Right lobe of liver (tissue), 4 donors: ENCODE measurements at regions not wholly inside any gene's neighbourhood (a gene's known extent, or its start where the extent isn't known, plus 50 kb on each side); places are given as distances from the start of the nearest gene placed in this dataset.

Source experiments
- POLR2A ChIP-seq: fragments of 450-650 bp; IDR thresholded peaks from one replicate; pipeline ENCODE4 v1.6.1; 2017; ENCODE audit warnings: antibody characterized with exemption, mild to moderate bottlenecking
- TF ChIP-seq, protein P1 (sequence below), 4 donors: fragments of 200-600 bp in 3 of 4; fragments of 450-650 bp in 1 of 4; IDR thresholded peaks; one replicate each; pipeline versions ENCODE4 v1.5.1 to v1.8.0; 2016 to 2022; ENCODE audit warnings: antibody characterized with exemption in 4 of 4, mild to moderate bottlenecking in 2 of 4
- donor health status: DM: no; HTN: no; CAD: no.
- donor health status: DM: no; HTN: no; CAD: no.
- donor health status: DM: no; HTN: yes; CAD: no.

DNA sequence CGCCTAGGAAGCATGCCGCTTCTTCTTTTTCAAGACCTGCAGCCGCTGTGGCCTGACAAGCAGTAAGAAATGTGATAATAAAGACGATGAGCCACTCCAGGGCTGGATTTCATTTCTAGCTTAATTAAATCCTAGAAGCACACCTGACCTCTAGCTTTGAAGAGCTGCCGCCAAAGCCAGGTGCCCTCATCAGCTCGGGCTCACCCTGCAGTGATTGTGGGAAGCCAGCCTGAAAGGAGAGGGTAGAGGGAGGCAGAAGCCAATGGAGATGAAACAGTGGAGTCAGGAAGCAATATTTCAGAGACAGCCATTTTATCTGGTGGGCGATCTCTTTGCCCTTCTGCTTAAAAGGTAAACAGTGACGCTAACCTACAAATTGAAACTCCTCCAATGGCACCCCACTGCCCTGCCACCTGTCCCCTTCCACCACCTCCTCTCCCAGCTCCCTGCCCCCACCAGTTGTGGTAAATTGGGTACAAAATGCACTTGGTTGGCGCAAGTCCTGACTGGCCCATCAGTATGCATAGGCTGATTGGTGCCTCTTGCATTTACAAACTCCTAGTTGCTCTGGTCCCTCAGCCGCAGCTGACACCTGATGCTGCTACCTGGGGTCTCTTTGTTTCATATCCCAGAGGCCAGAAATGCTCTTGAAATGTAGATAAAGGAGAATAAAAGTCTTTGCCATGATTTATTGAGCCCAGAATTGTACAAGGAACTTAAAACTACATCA is 385.3 kb downstream of the PDCD6IP start:
- no peak for TF ChIP-seq POLR2A
- TF ChIP-seq, protein P1, sequence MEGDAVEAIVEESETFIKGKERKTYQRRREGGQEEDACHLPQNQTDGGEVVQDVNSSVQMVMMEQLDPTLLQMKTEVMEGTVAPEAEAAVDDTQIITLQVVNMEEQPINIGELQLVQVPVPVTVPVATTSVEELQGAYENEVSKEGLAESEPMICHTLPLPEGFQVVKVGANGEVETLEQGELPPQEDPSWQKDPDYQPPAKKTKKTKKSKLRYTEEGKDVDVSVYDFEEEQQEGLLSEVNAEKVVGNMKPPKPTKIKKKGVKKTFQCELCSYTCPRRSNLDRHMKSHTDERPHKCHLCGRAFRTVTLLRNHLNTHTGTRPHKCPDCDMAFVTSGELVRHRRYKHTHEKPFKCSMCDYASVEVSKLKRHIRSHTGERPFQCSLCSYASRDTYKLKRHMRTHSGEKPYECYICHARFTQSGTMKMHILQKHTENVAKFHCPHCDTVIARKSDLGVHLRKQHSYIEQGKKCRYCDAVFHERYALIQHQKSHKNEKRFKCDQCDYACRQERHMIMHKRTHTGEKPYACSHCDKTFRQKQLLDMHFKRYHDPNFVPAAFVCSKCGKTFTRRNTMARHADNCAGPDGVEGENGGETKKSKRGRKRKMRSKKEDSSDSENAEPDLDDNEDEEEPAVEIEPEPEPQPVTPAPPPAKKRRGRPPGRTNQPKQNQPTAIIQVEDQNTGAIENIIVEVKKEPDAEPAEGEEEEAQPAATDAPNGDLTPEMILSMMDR (IDR thresholded peaks at IDR 0.05): no peak
